Neural cell (in vitro differentiated cells): ENCODE measurements at regions not wholly inside any gene's neighbourhood (a gene's known extent, or its start where the extent isn't known, plus 50 kb on each side); places are given as distances from the start of the nearest gene placed in this dataset.

Experiments used
- H2AFZ ChIP-seq: fragments of 200-600, 300-800 bp; sonication (generic), shearing (Covaris generic); 2 replicates; pipeline ENCODE4 v1.6.0; 2014; ENCODE audit warnings: low read depth, mild to moderate bottlenecking, antibody characterized with exemption, low read length, moderate library complexity
- H3F3A ChIP-seq: fragments of 200-600 bp; shearing (Covaris generic); 2 replicates; pipeline ENCODE4 v1.6.1; 2016; ENCODE audit warnings: mild to moderate bottlenecking, moderate library complexity, mixed read lengths, antibody characterized with exemption, low read length; ENCODE audit not compliant: insufficient read depth, poor library complexity, severe bottlenecking
- H3K27ac ChIP-seq: fragments of 200-600, 300-800 bp; sonication (generic), shearing (Covaris generic); 2 replicates; pipeline ENCODE4 v1.5.1; 2014; ENCODE audit warnings: mild to moderate bottlenecking, low read length, moderate library complexity
- H3K27me3 ChIP-seq: fragments of 300-800, 200-600 bp; sonication (generic), shearing (Covaris generic); 2 replicates; pipeline ENCODE4 v1.6.0; 2014; ENCODE audit warnings: mild to moderate bottlenecking, low read depth, low read length, moderate library complexity; ENCODE audit not compliant: insufficient read depth
- H3K36me3 ChIP-seq: fragments of 300-800, 200-600 bp; sonication (generic), shearing (Covaris generic); 2 replicates; pipeline ENCODE4 v1.5.1; 2014; ENCODE audit warnings: mild to moderate bottlenecking, antibody characterized with exemption, low read length, moderate library complexity; ENCODE audit not compliant: insufficient read depth
- H3K4me2 ChIP-seq: fragments of 300-800, 200-600 bp; sonication (generic), shearing (Covaris generic); 2 replicates; pipeline ENCODE4 v1.6.0; 2014; ENCODE audit warnings: mild to moderate bottlenecking, low read length
- H3K4me3 ChIP-seq: fragments of 300-800, 200-600 bp; sonication (generic), shearing (Covaris generic); 2 replicates; pipeline ENCODE4 v1.5.1; 2014; ENCODE audit warnings: mild to moderate bottlenecking, low read length, moderate library complexity
- H3K79me2 ChIP-seq: fragments of 200-600 bp; shearing (Covaris generic); replicated peaks from 2 replicates; pipeline ENCODE4 v1.6.0; 2014; ENCODE audit warnings: mild to moderate bottlenecking, low read length, moderate library complexity; ENCODE audit not compliant: insufficient read depth
- H3K9ac ChIP-seq: fragments of 300-800, 200-600 bp; sonication (generic), shearing (Covaris generic); 2 replicates; pipeline ENCODE4 v1.6.1; 2016; ENCODE audit warnings: mild to moderate bottlenecking, low read length, mixed read lengths
- H3K9me2 ChIP-seq: fragments of 200-600 bp; shearing (Covaris generic); 2 replicates; pipeline ENCODE4 v1.6.1; 2016; ENCODE audit warnings: mild to moderate bottlenecking, low read length, mixed read lengths; ENCODE audit not compliant: insufficient read depth
- H3K9me3 ChIP-seq: fragments of 200-600, 300-800 bp; sonication (generic), shearing (Covaris generic); 2 replicates; pipeline ENCODE4 v1.6.1; 2016; ENCODE audit warnings: mild to moderate bottlenecking, mixed run types, low read length, moderate library complexity, mixed read lengths
- H4K20me1 ChIP-seq: fragments of 200-600 bp; shearing (Covaris generic); 2 replicates; pipeline ENCODE4 v1.6.1; 2016; ENCODE audit warnings: mild to moderate bottlenecking, mixed run types; ENCODE audit not compliant: insufficient read depth
- CTCF ChIP-seq: fragments of 450-650 bp; IDR thresholded peaks from 2 replicates; pipeline ENCODE4 v1.5.1; 2014; ENCODE audit warnings: antibody characterized with exemption, mild to moderate bottlenecking, moderate library complexity; ENCODE audit not compliant: poor library complexity, severe bottlenecking
- EP300 ChIP-seq: fragments of 450-650 bp; conservative IDR thresholded peaks from 2 replicates; pipeline ENCODE4 v1.6.1; 2014; ENCODE audit warnings: antibody characterized with exemption, mild to moderate bottlenecking, moderate library complexity; ENCODE audit not compliant: poor library complexity, severe bottlenecking
- EZH2 ChIP-seq: fragments of 200-600, 300-800 bp; shearing (Covaris generic), sonication (generic); IDR thresholded peaks from 2 replicates; pipeline ENCODE4 v1.6.1; 2014; ENCODE audit warnings: antibody characterized with exemption, low read length, borderline replicate concordance, mild to moderate bottlenecking; ENCODE audit not compliant: insufficient read depth, poor library complexity, severe bottlenecking
- MXI1 ChIP-seq: fragments of 450-650 bp; conservative IDR thresholded peaks from 2 replicates; pipeline ENCODE4 v1.6.1; 2014; ENCODE audit warnings: antibody characterized with exemption, mild to moderate bottlenecking; ENCODE audit not compliant: poor library complexity, severe bottlenecking
- POLR2AphosphoS5 ChIP-seq: IDR thresholded peaks from 2 replicates; pipeline ENCODE4 v1.6.1; 2012
- RAD21 ChIP-seq: fragments of 450-650 bp; conservative IDR thresholded peaks from 2 replicates; pipeline ENCODE4 v1.6.1; 2014; ENCODE audit warnings: antibody characterized with exemption, mild to moderate bottlenecking, moderate library complexity
- REST ChIP-seq: IDR thresholded peaks from 2 replicates; pipeline ENCODE4 v1.6.1; 2012; ENCODE audit warnings: borderline replicate concordance
- SMC3 ChIP-seq: fragments of 450-650 bp; conservative IDR thresholded peaks from 2 replicates; pipeline ENCODE4 v1.6.1; 2014; ENCODE audit warnings: antibody characterized with exemption, mild to moderate bottlenecking, moderate library complexity; ENCODE audit not compliant: poor library complexity
- TAF1 ChIP-seq: IDR thresholded peaks from 2 replicates; pipeline ENCODE4 v1.6.1; 2012; ENCODE audit warnings: low read depth

DNA sequence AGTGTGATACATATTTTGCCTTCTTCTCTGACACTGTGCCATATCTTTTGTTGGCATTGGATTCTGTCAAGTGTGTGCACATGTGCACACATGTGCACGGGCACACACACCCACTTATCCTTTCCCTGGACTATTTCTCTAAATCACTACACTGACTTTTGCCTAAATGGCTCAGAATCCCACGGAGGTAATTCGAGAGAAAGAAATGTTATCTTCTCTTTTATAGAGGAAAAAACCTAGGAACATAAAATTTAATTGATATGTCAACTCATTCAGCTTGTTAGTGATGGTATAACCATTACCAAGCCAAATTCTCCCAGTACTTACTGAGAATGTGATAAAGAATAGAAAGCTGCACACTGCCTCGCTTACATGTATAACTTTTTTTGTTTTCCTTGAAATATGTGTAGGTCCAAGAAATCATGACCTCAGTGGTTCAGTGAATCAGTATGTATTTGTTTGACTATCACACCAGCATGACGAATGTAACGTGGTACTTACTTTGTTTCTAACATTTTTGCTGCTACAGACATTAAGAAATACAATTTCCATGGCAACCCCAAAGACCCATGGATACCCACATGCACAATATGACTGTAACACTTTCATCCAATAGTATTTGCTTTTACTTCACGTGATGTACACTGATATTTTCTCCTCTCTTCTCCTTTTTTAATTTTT is 163.0 kb downstream of the PCDH7 start:
- Histone ChIP-seq H3K9me3 (no peaks in the 10 kb centered on the region), H2AFZ (no peak overlapping the region), H3K27me3 (no peaks in the 10 kb centered on the region), H3K4me3 (no peak overlapping the region), H3K9me2 (no peaks in the 10 kb centered on the region), H3K9ac (no peak overlapping the region), H4K20me1 (no peaks in the 10 kb centered on the region), H3K4me2 (no peak overlapping the region), H3K79me2 (no peaks in the 10 kb centered on the region), H3K36me3 (no peaks in the 10 kb centered on the region), H3K27ac (no peak overlapping the region), H3F3A (no peaks in the 10 kb centered on the region)
- no peak for TF ChIP-seq EP300
- no peak for TF ChIP-seq MXI1
- TF ChIP-seq RAD21, result no peak
- no peak for TF ChIP-seq TAF1
- no peak for TF ChIP-seq EZH2
- TF ChIP-seq REST, result no peak
- no peak for TF ChIP-seq CTCF
- TF ChIP-seq POLR2AphosphoS5, result no peak
- no peak for TF ChIP-seq SMC3

DNA sequence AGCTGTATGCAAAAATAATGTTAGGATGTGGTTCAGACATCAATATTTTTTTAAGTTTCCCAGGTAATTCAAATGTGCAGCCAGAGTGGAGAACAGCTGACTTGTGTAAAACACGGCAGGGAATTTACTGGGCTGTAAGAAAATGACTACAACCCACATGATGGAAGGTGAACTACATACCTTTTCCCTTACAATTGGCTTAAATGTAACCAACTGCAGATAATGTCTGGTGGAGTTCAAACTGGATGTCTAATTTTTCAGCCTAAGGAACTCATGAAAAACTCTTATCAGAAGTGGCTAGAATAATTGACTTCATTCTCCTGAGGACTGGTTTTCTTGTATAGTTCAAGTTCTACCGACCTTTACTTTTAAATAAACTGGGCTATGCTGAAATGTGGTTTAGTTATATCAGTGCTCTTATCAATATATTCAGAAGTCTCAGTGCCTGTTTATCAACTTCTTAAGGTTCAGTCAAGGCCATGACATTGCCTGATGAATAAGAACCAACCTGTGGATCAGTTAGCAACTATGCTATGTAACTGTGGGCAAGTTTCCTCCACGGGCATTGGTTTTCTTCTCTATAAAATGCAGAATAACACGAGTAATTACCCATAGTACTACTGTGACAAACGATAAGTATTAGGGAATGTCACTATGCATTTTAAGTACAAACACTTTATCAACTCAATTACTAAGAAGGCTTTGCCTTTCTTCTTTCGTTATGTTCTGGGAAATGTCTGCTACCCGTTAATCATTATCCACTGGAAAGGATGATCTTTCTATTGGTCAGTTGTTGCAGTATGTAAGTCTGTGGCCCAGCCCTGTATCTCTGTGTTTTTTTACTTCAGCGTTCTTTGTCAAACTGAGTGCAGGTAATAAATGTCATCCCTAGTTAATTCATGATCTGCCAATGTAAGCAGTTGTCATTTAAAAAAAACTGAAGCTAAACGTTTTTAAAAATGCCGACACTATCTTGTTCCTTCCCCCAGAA is 181.6 kb downstream of the PCDH7 start:
- H3K4me2 ChIP-seq, result no peak overlapping the region
- H3K27me3 ChIP-seq, result no peaks in the 10 kb centered on the region
- H2AFZ ChIP-seq, result no peak overlapping the region
- no peaks in the 10 kb centered on the region for H3K36me3 ChIP-seq
- no peak overlapping the region for H3K9ac ChIP-seq
- H3K79me2 ChIP-seq, result no peaks in the 10 kb centered on the region
- no peaks in the 10 kb centered on the region for H4K20me1 ChIP-seq
- H3K9me2 ChIP-seq, result no peaks in the 10 kb centered on the region
- no peaks in the 10 kb centered on the region for H3F3A ChIP-seq
- TF ChIP-seq TAF1 (no peak), RAD21 (no peak), POLR2AphosphoS5 (no peak), SMC3 (no peak), REST (no peak), CTCF (no peak), MXI1 (no peak)
- H3K4me3 ChIP-seq, result no peak overlapping the region
- H3K27ac ChIP-seq, result no peak overlapping the region
- H3K9me3 ChIP-seq, result no peaks in the 10 kb centered on the region
